ENCODE measurements at regions not wholly inside any gene's neighbourhood (a gene's known extent, or its start where the extent isn't known, plus 50 kb on each side); places are given as distances from the start of the nearest gene placed in this dataset.

DNA sequence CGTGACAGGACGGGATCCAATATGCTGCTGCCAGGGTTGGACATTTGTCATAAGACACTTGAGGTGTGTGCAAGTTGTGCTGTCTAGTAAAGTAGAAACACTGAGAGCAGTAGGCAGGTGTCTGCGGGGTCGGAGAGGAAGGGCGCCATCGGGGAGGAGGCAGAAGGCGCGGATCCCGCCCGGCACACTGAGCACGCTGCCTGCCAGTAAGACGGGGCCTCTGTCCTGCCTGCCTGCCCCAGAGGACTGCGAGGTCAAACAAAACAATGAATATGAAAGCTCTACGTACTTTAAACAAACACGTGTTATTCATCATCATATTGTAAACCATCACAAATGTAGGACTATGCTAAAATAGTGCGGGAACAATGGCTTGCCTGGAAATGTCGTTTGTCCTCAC is 349.3 kb upstream of the SALL3 start:
- H3K4me3 ChIP-seq (ENCODE audit: low read depth, low read length): no peak overlapping the region
- H3K27ac ChIP-seq (ENCODE audit: low read depth, low read length): no peak overlapping the region
- H3K79me2 ChIP-seq (ENCODE audit: control insufficient read depth, insufficient read depth, low read length, unreplicated experiment): no peaks in the 10 kb centered on the region
- H3K4me1 ChIP-seq (ENCODE audit: control insufficient read depth, insufficient read depth, low read length, unreplicated experiment): no peaks in the 10 kb centered on the region
- no peaks in the 10 kb centered on the region for H3K27me3 ChIP-seq (ENCODE audit: insufficient read depth, low read length)
- H3K36me3 ChIP-seq (ENCODE audit: insufficient read depth, low read length): no peaks in the 10 kb centered on the region
- H2AFZ ChIP-seq (ENCODE audit: low read length, unreplicated experiment): no peak overlapping the region

GRCh38 chr18:78630981-78631510 is 348.6 kb upstream of the SALL3 start:
- no peaks in the 10 kb centered on the region for H3K36me3 ChIP-seq (ENCODE audit: insufficient read depth, low read length)
- no peak overlapping the region for H3K4me3 ChIP-seq (ENCODE audit: low read depth, low read length)
- no peaks in the 10 kb centered on the region for H3K27me3 ChIP-seq (ENCODE audit: insufficient read depth, low read length)
- no peaks in the 10 kb centered on the region for H3K79me2 ChIP-seq (ENCODE audit: control insufficient read depth, insufficient read depth, low read length, unreplicated experiment)
- no peak overlapping the region for H3K27ac ChIP-seq (ENCODE audit: low read depth, low read length)
- no peak overlapping the region for H2AFZ ChIP-seq (ENCODE audit: low read length, unreplicated experiment)
- H3K4me1 ChIP-seq (ENCODE audit: control insufficient read depth, insufficient read depth, low read length, unreplicated experiment): no peaks in the 10 kb centered on the region

GRCh38 chr18:78632111-78632541 is 347.5 kb upstream of the SALL3 start:
- no peaks in the 10 kb centered on the region for H3K27me3 ChIP-seq (ENCODE audit: insufficient read depth, low read length)
- no peak overlapping the region for H2AFZ ChIP-seq (ENCODE audit: low read length, unreplicated experiment)
- H3K4me3 ChIP-seq (ENCODE audit: low read depth, low read length): no peak overlapping the region
- H3K79me2 ChIP-seq (ENCODE audit: control insufficient read depth, insufficient read depth, low read length, unreplicated experiment): no peaks in the 10 kb centered on the region
- no peaks in the 10 kb centered on the region for H3K36me3 ChIP-seq (ENCODE audit: insufficient read depth, low read length)
- H3K4me1 ChIP-seq (ENCODE audit: control insufficient read depth, insufficient read depth, low read length, unreplicated experiment): no peaks in the 10 kb centered on the region
- no peak overlapping the region for H3K27ac ChIP-seq (ENCODE audit: low read depth, low read length)

GRCh38 chr18:78634061-78634696 is 345.4 kb upstream of the SALL3 start:
- H3K27me3 ChIP-seq (ENCODE audit: insufficient read depth, low read length): no peaks in the 10 kb centered on the region
- no peaks in the 10 kb centered on the region for H3K36me3 ChIP-seq (ENCODE audit: insufficient read depth, low read length)
- H3K79me2 ChIP-seq (ENCODE audit: control insufficient read depth, insufficient read depth, low read length, unreplicated experiment): no peaks in the 10 kb centered on the region
- no peak overlapping the region for H2AFZ ChIP-seq (ENCODE audit: low read length, unreplicated experiment)
- no peak overlapping the region for H3K4me3 ChIP-seq (ENCODE audit: low read depth, low read length)
- no peak overlapping the region for H3K27ac ChIP-seq (ENCODE audit: low read depth, low read length)
- H3K4me1 ChIP-seq (ENCODE audit: control insufficient read depth, insufficient read depth, low read length, unreplicated experiment): no peaks in the 10 kb centered on the region

DNA sequence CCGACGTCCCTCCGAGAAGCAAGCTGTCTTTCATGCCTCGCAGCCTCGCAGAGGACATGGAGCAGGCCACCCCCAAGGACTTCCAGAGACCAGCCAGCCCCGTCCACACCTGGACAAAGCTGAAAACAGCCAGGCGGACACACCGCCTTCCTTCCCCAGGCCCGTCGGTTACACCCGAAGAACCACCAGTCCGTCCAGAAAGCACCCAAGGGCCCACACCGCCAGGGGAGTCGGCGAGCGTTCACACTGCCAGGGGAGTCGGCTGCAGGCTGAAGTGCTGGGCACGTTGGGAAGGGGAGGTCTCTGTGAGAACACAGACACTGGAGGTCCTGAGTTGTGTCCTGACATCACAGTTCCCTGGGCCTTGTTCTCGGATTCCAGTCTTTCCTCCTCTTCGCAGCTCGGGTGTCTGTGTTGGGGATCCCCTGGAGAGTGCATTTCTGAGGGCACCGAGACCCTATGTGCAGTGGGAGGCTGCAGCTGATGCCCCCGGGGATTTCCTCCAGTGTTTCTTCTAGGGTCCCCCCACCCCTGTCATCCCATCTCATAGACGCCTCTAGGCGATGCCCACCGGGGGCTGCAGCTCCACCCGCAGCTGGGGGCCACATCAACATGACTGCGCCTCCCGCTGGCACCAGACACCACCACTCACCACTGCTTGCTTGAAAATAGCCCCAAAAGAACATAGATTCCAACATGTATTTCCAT is 344.4 kb upstream of the SALL3 start:
- Histone ChIP-seq H3K4me1 (ENCODE audit: control insufficient read depth, insufficient read depth, low read length, unreplicated experiment) (no peaks in the 10 kb centered on the region), H3K36me3 (ENCODE audit: insufficient read depth, low read length) (no peaks in the 10 kb centered on the region), H3K27me3 (ENCODE audit: insufficient read depth, low read length) (no peaks in the 10 kb centered on the region)

DNA sequence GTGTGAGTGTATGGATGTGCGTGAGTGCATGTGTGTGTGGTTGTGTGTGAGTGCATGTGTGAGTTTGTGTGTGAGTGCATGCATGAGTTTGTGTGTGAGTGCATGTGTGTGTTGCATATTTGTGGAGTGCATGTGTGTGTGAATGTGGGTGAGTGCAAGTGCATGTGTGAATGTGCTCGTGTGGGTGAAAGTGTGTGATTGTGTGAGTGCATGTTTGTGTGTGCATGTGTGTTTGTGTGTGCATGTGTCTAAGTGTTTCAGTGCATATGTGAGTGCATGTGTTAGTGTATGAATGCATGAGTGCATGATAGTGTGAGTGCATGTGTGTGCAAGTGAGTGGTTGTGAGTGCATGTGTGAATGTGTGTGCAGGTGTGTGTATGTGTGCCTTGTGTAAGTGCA is 343.4 kb upstream of the SALL3 start:
- no peak overlapping the region for H3K27ac ChIP-seq (ENCODE audit: low read depth, low read length)
- no peaks in the 10 kb centered on the region for H3K79me2 ChIP-seq (ENCODE audit: control insufficient read depth, insufficient read depth, low read length, unreplicated experiment)
- no peaks in the 10 kb centered on the region for H3K4me1 ChIP-seq (ENCODE audit: control insufficient read depth, insufficient read depth, low read length, unreplicated experiment)
- no peaks in the 10 kb centered on the region for H3K27me3 ChIP-seq (ENCODE audit: insufficient read depth, low read length)
- no peak overlapping the region for H2AFZ ChIP-seq (ENCODE audit: low read length, unreplicated experiment)
- H3K36me3 ChIP-seq (ENCODE audit: insufficient read depth, low read length): no peaks in the 10 kb centered on the region
- no peak overlapping the region for H3K4me3 ChIP-seq (ENCODE audit: low read depth, low read length)

More for the DNA sequence above, 344.4 kb upstream of the SALL3 start:
- Histone ChIP-seq H3K27ac (ENCODE audit: low read depth, low read length) (no peak overlapping the region), H3K4me3 (ENCODE audit: low read depth, low read length) (no peak overlapping the region), H2AFZ (ENCODE audit: low read length, unreplicated experiment) (no peak overlapping the region), H3K79me2 (ENCODE audit: control insufficient read depth, insufficient read depth, low read length, unreplicated experiment) (no peaks in the 10 kb centered on the region)

GRCh38 chr18:78637442-78638402 is 341.9 kb upstream of the SALL3 start:
- no peak overlapping the region for H3K27ac ChIP-seq (ENCODE audit: low read depth, low read length)
- no peaks in the 10 kb centered on the region for H3K4me1 ChIP-seq (ENCODE audit: control insufficient read depth, insufficient read depth, low read length, unreplicated experiment)
- no peak overlapping the region for H3K4me3 ChIP-seq (ENCODE audit: low read depth, low read length)
- no peaks in the 10 kb centered on the region for H3K79me2 ChIP-seq (ENCODE audit: control insufficient read depth, insufficient read depth, low read length, unreplicated experiment)
- no peaks in the 10 kb centered on the region for H3K36me3 ChIP-seq (ENCODE audit: insufficient read depth, low read length)
- no peak overlapping the region for H2AFZ ChIP-seq (ENCODE audit: low read length, unreplicated experiment)
- H3K27me3 ChIP-seq (ENCODE audit: insufficient read depth, low read length): no peaks in the 10 kb centered on the region

DNA sequence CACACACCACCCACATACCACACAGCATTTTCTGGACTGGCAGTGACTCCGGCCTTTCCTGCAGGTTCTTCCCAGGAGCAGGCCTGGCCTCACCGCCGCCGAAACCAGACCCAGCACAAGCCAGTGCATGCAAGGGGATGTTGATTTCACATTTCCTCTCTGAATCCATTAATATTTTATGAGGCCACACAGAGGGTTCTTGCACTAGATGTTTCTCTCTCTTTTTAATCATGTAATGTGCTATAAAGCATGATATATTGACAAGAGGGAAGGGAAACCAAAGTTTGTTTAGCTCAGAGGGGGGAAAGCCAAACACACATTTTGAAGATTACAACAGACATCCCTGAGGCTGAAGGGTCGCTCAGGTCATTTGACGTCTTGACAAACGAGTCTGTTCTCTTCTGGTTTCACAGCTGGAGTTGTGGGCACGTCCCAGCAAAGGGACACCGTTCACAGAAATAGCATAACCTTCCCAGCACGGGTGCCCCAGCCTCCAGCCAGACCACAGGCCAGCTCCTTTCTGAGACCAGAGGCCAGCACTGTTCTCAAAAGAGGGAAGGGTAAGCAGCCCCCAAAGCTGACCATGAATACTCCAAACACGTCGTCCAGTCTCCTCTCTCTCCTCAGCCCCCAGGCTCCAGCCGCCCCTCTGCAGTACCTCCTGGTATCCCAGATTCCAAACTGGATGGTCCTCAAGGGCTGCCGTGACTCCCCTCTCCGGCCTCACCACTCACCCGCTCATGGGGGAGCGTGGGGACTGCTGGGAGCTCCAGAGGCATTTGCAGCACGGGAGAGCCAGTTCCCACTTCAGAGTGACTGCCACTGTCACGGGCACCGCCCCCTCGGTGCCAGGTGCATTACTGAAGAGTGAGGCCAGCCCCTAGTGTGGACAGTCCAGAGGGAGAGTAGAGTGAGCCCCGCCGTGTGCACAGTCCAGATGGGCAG is 340.3 kb upstream of the SALL3 start:
- H3K4me1 ChIP-seq (ENCODE audit: control insufficient read depth, insufficient read depth, low read length, unreplicated experiment): no peaks in the 10 kb centered on the region
- H3K27ac ChIP-seq (ENCODE audit: low read depth, low read length): no peak overlapping the region
- no peaks in the 10 kb centered on the region for H3K27me3 ChIP-seq (ENCODE audit: insufficient read depth, low read length)

GRCh38 chr18:78640246-78640995 is 339.2 kb upstream of the SALL3 start:
- H3K27me3 ChIP-seq (ENCODE audit: insufficient read depth, low read length): no peaks in the 10 kb centered on the region
- H3K4me3 ChIP-seq (ENCODE audit: low read depth, low read length): no peak overlapping the region
- no peaks in the 10 kb centered on the region for H3K36me3 ChIP-seq (ENCODE audit: insufficient read depth, low read length)
- H2AFZ ChIP-seq (ENCODE audit: low read length, unreplicated experiment): no peak overlapping the region
- H3K79me2 ChIP-seq (ENCODE audit: control insufficient read depth, insufficient read depth, low read length, unreplicated experiment): no peaks in the 10 kb centered on the region
- H3K4me1 ChIP-seq (ENCODE audit: control insufficient read depth, insufficient read depth, low read length, unreplicated experiment): no peaks in the 10 kb centered on the region
- no peak overlapping the region for H3K27ac ChIP-seq (ENCODE audit: low read depth, low read length)

More for the DNA sequence above, 340.3 kb upstream of the SALL3 start:
- no peaks in the 10 kb centered on the region for H3K79me2 ChIP-seq (ENCODE audit: control insufficient read depth, insufficient read depth, low read length, unreplicated experiment)
- H3K4me3 ChIP-seq (ENCODE audit: low read depth, low read length): no peak overlapping the region
- H2AFZ ChIP-seq (ENCODE audit: low read length, unreplicated experiment): no peak overlapping the region
- no peaks in the 10 kb centered on the region for H3K36me3 ChIP-seq (ENCODE audit: insufficient read depth, low read length)
